Uterus (tissue), 3 donors: ENCODE measurements at regions not wholly inside any gene's neighbourhood (a gene's known extent, or its start where the extent isn't known, plus 50 kb on each side); places are given as distances from the start of the nearest gene placed in this dataset.

ENCODE experiments used
- DNase-seq, 2 donors: peaks; one replicate each; pipeline ENCODE4 v3.0.0-alpha.2; 2019 to 2020
- H3K27ac ChIP-seq, 2 donors: fragments of 200-600 bp; sonication (generic); 1 replicate in 1 of 2; 2 replicates in 1 of 2; pipeline ENCODE4 v1.5.1; 2016 to 2018
- H3K27me3 ChIP-seq, 2 donors: fragments of 200-600 bp; sonication (generic); one replicate each; pipeline ENCODE4 v1.5.1; 2018 to 2019; ENCODE audit warnings: control low read depth in 1 of 2
- H3K36me3 ChIP-seq, 2 donors: fragments of 200-600 bp; sonication (generic); one replicate each; pipeline ENCODE4 v1.5.1; 2019; ENCODE audit warnings: control low read depth in 1 of 2
- H3K4me1 ChIP-seq, 2 donors: fragments of 200-600 bp; sonication (generic); one replicate each; pipeline ENCODE4 v1.5.1; 2018 to 2019; ENCODE audit warnings: control low read depth in 1 of 2
- H3K4me3 ChIP-seq, 2 donors: fragments of 200-600 bp; sonication (generic); 1 replicate in 1 of 2; 2 replicates in 1 of 2; pipeline ENCODE4 v1.5.1; 2018 to 2019; ENCODE audit warnings: mild to moderate bottlenecking in 1 of 2
- H3K9me3 ChIP-seq, 2 donors: fragments of 200-600 bp; sonication (generic); one replicate each; pipeline ENCODE4 v1.5.1; 2019; ENCODE audit warnings: control low read depth in 1 of 2
- POLR2A ChIP-seq, 2 donors: fragments of 450-650 bp; IDR thresholded peaks; one replicate each; pipeline ENCODE4 v1.6.1; 2016; ENCODE audit warnings: antibody characterized with exemption in 2 of 2, mild to moderate bottlenecking in 1 of 2, moderate library complexity in 1 of 2
- intact Hi-C: fragments of 100-400 bp; cut with DNase I; formaldehyde crosslinking; loops from one replicate; pipeline ENCODE4 v1.15.1; 2023; ENCODE audit warnings: low total_unique reads
- TF ChIP-seq, protein P1 (sequence below), 4 experiments: fragments of 200-600 bp in 2 of 4; fragments of 450-650 bp in 2 of 4; sonication (generic) in 2 of 4; IDR thresholded peaks; one replicate each; pipeline ENCODE4 v1.5.1; 2016 to 2019; ENCODE audit warnings: antibody characterized with exemption in 4 of 4, mild to moderate bottlenecking in 2 of 4, moderate library complexity in 1 of 4
- donor health status: DM: yes; HTN: yes; CAD: no.

DNA sequence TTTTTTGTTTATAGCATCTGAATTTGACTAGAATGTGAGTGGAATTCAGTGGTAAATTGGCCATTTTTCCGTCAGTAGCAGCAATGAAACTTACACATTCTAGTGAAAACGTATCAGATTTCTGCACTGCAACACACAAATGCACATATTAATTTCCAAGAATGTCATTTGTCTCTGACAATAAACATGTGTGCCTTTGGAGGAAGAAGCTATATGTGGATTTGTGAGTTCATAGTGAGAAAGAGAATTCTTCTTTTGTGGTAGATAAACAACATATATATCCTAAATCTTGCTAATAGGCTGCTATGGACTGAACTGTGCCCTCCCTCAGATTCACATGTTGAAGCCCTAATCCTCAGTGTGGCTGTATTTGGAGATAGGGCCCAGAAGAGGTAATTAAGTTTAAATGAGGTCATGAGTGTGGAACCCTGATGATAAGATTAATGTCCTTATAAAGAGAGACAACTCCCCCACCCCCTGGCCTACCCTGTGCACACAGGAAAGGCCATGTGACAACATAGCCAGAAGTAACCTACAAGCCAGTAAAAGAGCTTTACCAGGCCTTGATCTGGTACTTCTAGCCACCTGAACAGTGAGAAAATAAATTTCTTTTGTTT lies 200.2 kb upstream of the EYA4 start:
- DNase-seq: no peak
- TF ChIP-seq, protein P1, sequence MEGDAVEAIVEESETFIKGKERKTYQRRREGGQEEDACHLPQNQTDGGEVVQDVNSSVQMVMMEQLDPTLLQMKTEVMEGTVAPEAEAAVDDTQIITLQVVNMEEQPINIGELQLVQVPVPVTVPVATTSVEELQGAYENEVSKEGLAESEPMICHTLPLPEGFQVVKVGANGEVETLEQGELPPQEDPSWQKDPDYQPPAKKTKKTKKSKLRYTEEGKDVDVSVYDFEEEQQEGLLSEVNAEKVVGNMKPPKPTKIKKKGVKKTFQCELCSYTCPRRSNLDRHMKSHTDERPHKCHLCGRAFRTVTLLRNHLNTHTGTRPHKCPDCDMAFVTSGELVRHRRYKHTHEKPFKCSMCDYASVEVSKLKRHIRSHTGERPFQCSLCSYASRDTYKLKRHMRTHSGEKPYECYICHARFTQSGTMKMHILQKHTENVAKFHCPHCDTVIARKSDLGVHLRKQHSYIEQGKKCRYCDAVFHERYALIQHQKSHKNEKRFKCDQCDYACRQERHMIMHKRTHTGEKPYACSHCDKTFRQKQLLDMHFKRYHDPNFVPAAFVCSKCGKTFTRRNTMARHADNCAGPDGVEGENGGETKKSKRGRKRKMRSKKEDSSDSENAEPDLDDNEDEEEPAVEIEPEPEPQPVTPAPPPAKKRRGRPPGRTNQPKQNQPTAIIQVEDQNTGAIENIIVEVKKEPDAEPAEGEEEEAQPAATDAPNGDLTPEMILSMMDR (IDR thresholded peaks at IDR 0.05): no peak
- TF ChIP-seq POLR2A (IDR thresholded peaks at IDR 0.05): no peak
- H3K27ac ChIP-seq: no peak overlapping the region
- H3K9me3 ChIP-seq: no peaks in the 10 kb centered on the region
- no peaks in the 10 kb centered on the region for H3K27me3 ChIP-seq
- H3K36me3 ChIP-seq: no peaks in the 10 kb centered on the region
- H3K4me3 ChIP-seq: no peak overlapping the region
- H3K4me1 ChIP-seq: no peaks in the 10 kb centered on the region
- intact Hi-C loops: no loop called here

DNA sequence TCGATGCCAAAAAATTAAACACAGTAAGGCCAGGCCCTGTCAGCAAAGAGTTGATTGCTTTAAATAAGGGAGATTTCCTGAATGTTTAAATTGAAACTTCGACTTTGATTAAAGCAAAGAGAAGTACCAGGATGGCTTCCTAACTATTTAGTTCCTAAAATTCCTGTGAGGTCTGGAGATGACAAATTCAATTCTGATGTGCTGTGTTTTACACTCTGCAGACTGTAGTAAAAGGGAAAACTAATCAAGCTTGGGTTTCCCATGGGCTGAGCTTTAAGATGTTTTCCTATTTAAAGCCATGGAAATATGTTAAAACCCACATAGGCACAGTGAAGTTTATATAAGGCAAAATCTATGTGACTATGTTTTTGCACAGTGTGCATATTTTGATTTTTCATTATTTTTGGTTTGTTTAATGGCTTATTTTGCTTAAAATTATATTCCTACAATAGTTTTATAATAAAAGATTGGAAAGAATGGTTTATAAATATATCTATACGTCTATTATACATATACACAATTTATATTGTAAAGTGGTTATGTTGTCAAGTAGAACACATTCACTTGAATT lies 198.5 kb upstream of the EYA4 start:
- no peak for TF ChIP-seq POLR2A (IDR thresholded peaks at IDR 0.05)
- TF ChIP-seq, protein P1 (IDR thresholded peaks at IDR 0.05): no peak
- Histone ChIP-seq H3K27me3 (no peaks in the 10 kb centered on the region), H3K27ac (no peak overlapping the region), H3K4me1 (no peaks in the 10 kb centered on the region), H3K9me3 (no peaks in the 10 kb centered on the region), H3K36me3 (no peaks in the 10 kb centered on the region), H3K4me3 (no peak overlapping the region)
- intact Hi-C loops: no loop called here
- DNase-seq: no peak

DNA sequence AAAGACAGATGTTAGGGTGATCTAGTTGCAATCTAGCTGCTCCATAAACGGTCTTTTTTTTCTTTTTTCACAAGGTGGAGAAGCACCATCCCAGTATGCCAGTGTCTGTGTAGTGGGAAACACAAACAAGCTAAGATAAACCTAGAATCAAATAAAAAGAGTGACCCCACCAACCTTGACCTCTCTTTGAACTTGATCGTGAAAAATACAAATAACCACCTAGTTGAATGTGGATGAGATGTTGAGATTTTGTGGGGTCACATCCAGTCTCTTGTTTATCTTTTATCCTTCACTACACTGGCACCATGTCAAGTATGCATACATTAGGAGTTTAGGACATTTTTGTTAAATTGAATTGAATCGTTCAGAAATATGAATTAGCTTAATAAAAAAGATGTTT lies 194.6 kb upstream of the EYA4 start:
- no peak for DNase-seq
- no peaks in the 10 kb centered on the region for H3K36me3 ChIP-seq
- H3K27ac ChIP-seq: no peak overlapping the region
- H3K9me3 ChIP-seq: no peaks in the 10 kb centered on the region
- intact Hi-C loops: no loop called here
- no peaks in the 10 kb centered on the region for H3K4me1 ChIP-seq
- H3K4me3 ChIP-seq: no peak overlapping the region
- no peaks in the 10 kb centered on the region for H3K27me3 ChIP-seq
- TF ChIP-seq POLR2A (IDR thresholded peaks at IDR 0.05): no peak
- TF ChIP-seq, protein P1 (IDR thresholded peaks at IDR 0.05): no peak

DNA sequence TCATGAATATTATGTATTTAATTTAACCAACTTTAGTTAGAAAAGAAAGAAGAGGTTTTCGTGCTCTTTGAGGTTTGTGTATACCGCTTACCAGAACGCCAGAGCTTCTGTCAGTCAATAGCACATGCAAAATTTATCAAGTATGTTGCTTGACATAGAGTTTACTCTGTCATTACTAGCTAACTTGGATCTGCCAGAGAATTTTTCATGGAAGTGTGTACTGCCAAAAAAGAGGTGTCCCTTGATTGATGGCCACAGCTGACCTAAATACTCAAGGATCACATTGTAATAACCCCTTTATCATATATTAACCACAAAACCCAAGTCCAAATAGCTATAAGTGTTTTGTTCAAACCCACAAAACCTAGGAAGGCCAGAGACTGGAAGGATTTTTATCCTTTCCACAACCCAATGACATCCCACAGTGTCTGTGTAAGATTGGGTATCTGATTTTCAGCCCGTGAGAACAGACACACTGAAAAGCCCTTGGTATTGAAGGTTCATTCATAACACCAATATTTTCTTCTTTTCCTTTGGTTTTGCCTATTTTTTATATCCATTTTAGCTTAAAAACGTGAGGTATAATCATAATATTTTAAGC lies 194.0 kb upstream of the EYA4 start:
- Histone ChIP-seq H3K4me3 (no peak overlapping the region), H3K9me3 (no peaks in the 10 kb centered on the region), H3K27me3 (no peaks in the 10 kb centered on the region), H3K36me3 (no peaks in the 10 kb centered on the region), H3K27ac (no peak overlapping the region), H3K4me1 (no peaks in the 10 kb centered on the region)
- intact Hi-C loops: no loop called here
- TF ChIP-seq POLR2A (IDR thresholded peaks at IDR 0.05): no peak
- TF ChIP-seq, protein P1 (IDR thresholded peaks at IDR 0.05): no peak
- no peak for DNase-seq

DNA sequence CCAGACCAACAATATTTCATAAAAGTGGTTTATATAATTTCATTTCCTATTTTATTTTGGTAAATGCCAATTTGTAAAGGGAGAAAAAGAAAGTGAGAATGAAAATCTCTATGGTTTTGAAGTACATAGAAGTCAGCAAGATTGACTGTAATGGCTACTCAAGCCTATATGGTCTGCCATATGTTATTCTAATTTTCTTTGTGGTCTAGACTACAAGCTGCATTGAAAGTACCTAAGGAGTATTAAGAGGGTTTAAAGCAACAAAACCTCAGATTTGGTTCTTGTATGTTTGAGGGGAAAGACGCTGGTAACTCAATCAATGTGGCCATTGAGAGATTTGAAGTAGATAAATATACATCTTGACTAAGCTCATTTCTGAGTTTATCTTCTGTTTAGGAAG lies 193.5 kb upstream of the EYA4 start:
- no peak for DNase-seq
- Histone ChIP-seq H3K36me3 (no peaks in the 10 kb centered on the region), H3K27me3 (no peaks in the 10 kb centered on the region), H3K4me3 (no peak overlapping the region), H3K27ac (no peak overlapping the region), H3K9me3 (no peaks in the 10 kb centered on the region), H3K4me1 (no peaks in the 10 kb centered on the region)
- intact Hi-C loops: no loop called here
- TF ChIP-seq POLR2A (IDR thresholded peaks at IDR 0.05): no peak
- TF ChIP-seq, protein P1 (IDR thresholded peaks at IDR 0.05): no peak
